Fibroblast of lung (primary cell): ENCODE measurements at regions not wholly inside any gene's neighbourhood (a gene's known extent, or its start where the extent isn't known, plus 50 kb on each side); places are given as distances from the start of the nearest gene placed in this dataset.
"Not testable (repeated sequence)": the region's sequence is repeated elsewhere in the genome, so short reads cannot be mapped to it uniquely, and the experiment has no call there.

Source experiments
- DNase-seq, 2 donors: peaks; one replicate each; pipeline versions ENCODE4 v3.0.0 to v3.0.0-alpha.2; 2010; ENCODE audit warnings: low read depth in 2 of 2
- H2AFZ ChIP-seq: 2 replicates; pipeline ENCODE4 v1.5.1; 2012; ENCODE audit warnings: low read length, control low read depth, inconsistent platforms
- H3K27ac ChIP-seq: 2 replicates; pipeline ENCODE4 v1.5.1; 2011; ENCODE audit warnings: low read length, control low read depth; ENCODE audit not compliant: insufficient read depth
- H3K27me3 ChIP-seq: 2 replicates; pipeline ENCODE4 v1.5.1; 2011; ENCODE audit warnings: mild to moderate bottlenecking, low read length; ENCODE audit not compliant: control insufficient read depth, insufficient read depth
- H3K36me3 ChIP-seq: 2 replicates; pipeline ENCODE4 v1.5.1; 2011; ENCODE audit warnings: low read length; ENCODE audit not compliant: control insufficient read depth, insufficient read depth
- H3K4me1 ChIP-seq: 2 replicates; pipeline ENCODE4 v1.5.1; 2011; ENCODE audit warnings: low read length; ENCODE audit not compliant: control insufficient read depth, insufficient read depth; ENCODE audit errors: extremely low read depth
- H3K4me2 ChIP-seq: 2 replicates; pipeline ENCODE4 v1.5.1; 2011; ENCODE audit warnings: low read length, control low read depth; ENCODE audit not compliant: insufficient read depth; ENCODE audit errors: extremely low read depth
- H3K4me3 ChIP-seq, 4 experiments: fragments of 200-600 bp in 1 of 4; sonication (generic) in 1 of 4; replicated peaks in 1 of 4; 2 replicates each; pipeline ENCODE4 v1.5.1; 2011 to 2016; ENCODE audit warnings: low read length in 4 of 4, low read depth in 3 of 4, mild to moderate bottlenecking in 3 of 4, control low read depth in 2 of 4, inconsistent platforms in 1 of 4, mixed read lengths in 1 of 4; ENCODE audit not compliant: insufficient read depth in 1 of 4; ENCODE audit errors: control extremely low read depth in 1 of 4
- H3K79me2 ChIP-seq: 2 replicates; pipeline ENCODE4 v1.5.1; 2012; ENCODE audit warnings: mild to moderate bottlenecking, low read length, inconsistent platforms; ENCODE audit not compliant: control insufficient read depth, insufficient read depth
- H3K9ac ChIP-seq: 2 replicates; pipeline ENCODE4 v1.5.1; 2011; ENCODE audit warnings: mild to moderate bottlenecking, low read length, control low read depth; ENCODE audit not compliant: insufficient read depth
- H3K9me3 ChIP-seq: 2 replicates; pipeline ENCODE4 v1.5.1; 2012; ENCODE audit warnings: low read depth, low read length; ENCODE audit not compliant: control insufficient read depth, insufficient read depth
- H4K20me1 ChIP-seq: 2 replicates; pipeline ENCODE4 v1.5.1; 2011; ENCODE audit warnings: low read length; ENCODE audit not compliant: control insufficient read depth, insufficient read depth; ENCODE audit errors: extremely low read depth
- CTCF ChIP-seq, 2 donors: IDR thresholded peaks in 1 of 2; conservative IDR thresholded peaks in 1 of 2; 1 replicate in 1 of 2; 2 replicates in 1 of 2; pipeline ENCODE4 v1.5.1; 2011 to 2012; ENCODE audit warnings: low read length in 2 of 2, control low read depth in 1 of 2, inconsistent platforms in 1 of 2, low read depth in 1 of 2, mild to moderate bottlenecking in 1 of 2
- EZH2 ChIP-seq: IDR thresholded peaks from 2 replicates; pipeline ENCODE4 v1.5.1; 2012; ENCODE audit warnings: low read length, control low read depth, mild to moderate bottlenecking; ENCODE audit errors: missing control alignments

DNA sequence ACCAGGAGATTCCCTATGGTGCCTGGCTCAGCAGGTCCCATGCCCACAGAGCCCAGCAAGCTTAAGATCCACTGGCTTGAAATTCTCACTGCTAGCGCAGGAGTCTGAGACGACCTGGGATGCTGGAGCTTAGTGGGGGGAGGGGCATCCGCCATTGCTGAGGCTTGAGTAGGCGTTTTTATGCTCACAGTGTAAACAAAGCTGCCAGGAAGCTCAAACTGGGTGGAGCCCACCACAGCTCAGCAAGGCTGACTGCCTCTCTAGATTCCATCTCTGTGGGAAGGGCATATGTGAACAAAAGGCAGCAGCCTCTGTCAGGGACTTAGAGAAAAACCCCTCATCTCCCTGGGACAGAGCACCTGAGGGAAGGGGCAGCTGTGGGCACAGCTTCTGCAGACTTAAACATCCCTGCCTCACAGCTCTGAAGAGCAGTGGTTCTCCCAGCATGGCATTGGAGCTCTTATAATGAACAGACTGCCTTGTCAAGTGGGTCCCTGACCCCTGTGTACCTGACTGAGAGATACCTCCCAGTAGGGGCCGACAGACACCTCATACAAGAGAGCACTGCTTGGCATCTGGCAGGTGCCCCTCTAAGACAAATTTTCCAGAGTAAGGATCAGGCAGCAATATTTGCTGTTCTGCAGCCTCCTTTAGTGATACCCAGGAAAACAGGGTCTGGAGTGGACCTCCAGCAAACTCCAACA is 231.5 kb upstream of the SETMAR start:
- Histone ChIP-seq H3K4me1 (no peaks in the 10 kb centered on the region), H3K79me2 (no peaks in the 10 kb centered on the region), H3K4me3 (no peak overlapping the region), H3K4me2 (no peak overlapping the region), H3K27me3 (no peaks in the 10 kb centered on the region), H3K27ac (no peak overlapping the region), H2AFZ (no peak overlapping the region), H3K9ac (no peak overlapping the region), H4K20me1 (no peaks in the 10 kb centered on the region), H3K36me3 (no peaks in the 10 kb centered on the region), H3K9me3 (no peaks in the 10 kb centered on the region)
- DNase-seq = no peak
- TF ChIP-seq CTCF (conservative IDR thresholded peaks at IDR 0.05 in 1 of 2, IDR thresholded peaks at IDR 0.05 in 1 of 2; ENCODE audit: low read depth in 1 of 2, low read length in 2 of 2) (no peak), EZH2 (no peak)

GRCh38 chr3:4077278-4077677 is 225.9 kb upstream of the SETMAR start:
- not testable (repeated sequence) for H3K4me3 ChIP-seq, H3K79me2 ChIP-seq, H3K4me2 ChIP-seq, DNase-seq, H3K27me3 ChIP-seq, H3K4me1 ChIP-seq, H2AFZ ChIP-seq, H3K27ac ChIP-seq, H4K20me1 ChIP-seq, H3K36me3 ChIP-seq, H3K9ac ChIP-seq, H3K9me3 ChIP-seq

- H2AFZ ChIP-seq = no peak overlapping the region
- no peaks in the 10 kb centered on the region for H3K9me3 ChIP-seq
- no peaks in the 10 kb centered on the region for H3K36me3 ChIP-seq
- H3K4me2 ChIP-seq = no peak overlapping the region
- no peaks in the 10 kb centered on the region for H3K79me2 ChIP-seq
- no peak overlapping the region for H3K27ac ChIP-seq
- H3K4me1 ChIP-seq = no peaks in the 10 kb centered on the region
- no peaks in the 10 kb centered on the region for H4K20me1 ChIP-seq
- no peak for TF ChIP-seq CTCF (conservative IDR thresholded peaks at IDR 0.05 in 1 of 2, IDR thresholded peaks at IDR 0.05 in 1 of 2; ENCODE audit: low read depth in 1 of 2, low read length in 2 of 2)
- no peak for TF ChIP-seq EZH2
- no peak overlapping the region for H3K9ac ChIP-seq
- no peak for DNase-seq
- no peaks in the 10 kb centered on the region for H3K27me3 ChIP-seq
- no peak overlapping the region for H3K4me3 ChIP-seq
Observed at GRCh38 chr3:4077950-4078349, 225.2 kb upstream of the SETMAR start.
